Endothelial cell of umbilical vein (primary cell): ENCODE measurements at regions not wholly inside any gene's neighbourhood (a gene's known extent, or its start where the extent isn't known, plus 50 kb on each side); places are given as distances from the start of the nearest gene placed in this dataset.
"Not testable (repeated sequence)": the region's sequence is repeated elsewhere in the genome, so short reads cannot be mapped to it uniquely, and the experiment has no call there.

ENCODE experiments used
- BruUV-seq: library from RNA; stranded (reverse); fragments of 400-500 nt; replicated peaks from 2 replicates; lab custom pipeline; 2021; lab: Mats Ljungman, UMichigan
- CTCF ChIA-PET: fragments of 300-600, 350-600 bp; sonication (Branson Sonifier 250); formaldehyde crosslinking; loops from one replicate; lab custom pipeline; 2021; ENCODE audit warnings: antibody characterized with exemption, inconsistent platforms; lab: Charles Lee
- POLR2A ChIA-PET: fragments of 300-600, 350-600 bp; sonication (Branson Sonifier 250); formaldehyde crosslinking; loops from one replicate; lab custom pipeline; 2021; ENCODE audit warnings: antibody characterized with exemption, inconsistent platforms; lab: Charles Lee
- DNase-seq: peaks from one replicate; pipeline ENCODE4 v3.0.0-alpha.2; 2011; ENCODE audit warnings: low read depth, low spot score
- FAIRE-seq: peaks from 2 replicates; lab custom pipeline; 2011; peaks lifted over from hg19 to GRCh38; lab: Jason Lieb, UNC
- H2AFZ ChIP-seq: 2 replicates; pipeline ENCODE4 v1.6.0; 2012; ENCODE audit warnings: low read depth, low read length, control low read depth, inconsistent platforms
- H3K27ac ChIP-seq: 2 replicates; pipeline ENCODE4 v1.5.1; 2011; ENCODE audit warnings: low read depth, mild to moderate bottlenecking, control low read depth, low read length, moderate library complexity; ENCODE audit not compliant: insufficient read depth
- H3K27me3 ChIP-seq, 2 experiments: 2 replicates each; pipeline versions ENCODE4 v1.6.0 to v1.6.1; 2011; ENCODE audit warnings: low read length in 2 of 2, mixed read lengths in 1 of 2; ENCODE audit not compliant: control insufficient read depth in 2 of 2, insufficient read depth in 2 of 2
- H3K36me3 ChIP-seq, 2 experiments: 2 replicates in 1 of 2; 3 replicates in 1 of 2; pipeline ENCODE4 v1.5.1; 2011; ENCODE audit warnings: low read length in 2 of 2, mild to moderate bottlenecking in 1 of 2, moderate library complexity in 1 of 2; ENCODE audit not compliant: control insufficient read depth in 2 of 2, insufficient read depth in 2 of 2; ENCODE audit errors: extremely low read depth in 1 of 2
- H3K4me1 ChIP-seq: 3 replicates; pipeline ENCODE4 v1.5.1; 2011; ENCODE audit warnings: mild to moderate bottlenecking, low read length; ENCODE audit not compliant: control insufficient read depth, insufficient read depth; ENCODE audit errors: extremely low read depth
- H3K4me2 ChIP-seq: 2 replicates; pipeline ENCODE4 v1.6.1; 2011; ENCODE audit warnings: low read length, control low read depth, mixed read lengths; ENCODE audit not compliant: insufficient read depth
- H3K4me3 ChIP-seq, 3 experiments: fragments of 200-600 bp in 1 of 3; sonication (generic), shearing (Covaris generic) in 1 of 3; replicated peaks in 1 of 3; 2 replicates each; pipeline ENCODE4 v1.5.1; 2011 to 2016; ENCODE audit warnings: control low read depth in 3 of 3, low read length in 3 of 3, mild to moderate bottlenecking in 2 of 3, inconsistent platforms in 1 of 3, low read depth in 1 of 3, moderate library complexity in 1 of 3; ENCODE audit not compliant: insufficient read depth in 1 of 3
- H3K79me2 ChIP-seq: 2 replicates; pipeline ENCODE4 v1.6.0; 2012; ENCODE audit warnings: low read length, inconsistent platforms; ENCODE audit not compliant: control insufficient read depth, insufficient read depth
- H3K9ac ChIP-seq: replicated peaks from 2 replicates; pipeline ENCODE3; 2011; ENCODE audit warnings: low read length, control low read depth; ENCODE audit not compliant: insufficient read depth; ENCODE audit errors: extremely low read depth
- H3K9me1 ChIP-seq: replicated peaks from 3 replicates; pipeline ENCODE4 v1.6.0; 2011; ENCODE audit warnings: mild to moderate bottlenecking, low read length; ENCODE audit not compliant: control insufficient read depth, insufficient read depth; ENCODE audit errors: extremely low read depth
- H3K9me3 ChIP-seq: replicated peaks from 2 replicates; pipeline ENCODE4 v1.5.1; 2012; ENCODE audit warnings: low read length, inconsistent platforms; ENCODE audit not compliant: control insufficient read depth, insufficient read depth
- H4K20me1 ChIP-seq: replicated peaks from 2 replicates; pipeline ENCODE3; 2011; ENCODE audit warnings: mild to moderate bottlenecking, low read length; ENCODE audit not compliant: control insufficient read depth, insufficient read depth; ENCODE audit errors: extremely low read depth
- EZH2 ChIP-seq: IDR thresholded peaks from 2 replicates; pipeline ENCODE4 v1.6.1; 2012; ENCODE audit warnings: borderline replicate concordance, low read depth, mild to moderate bottlenecking, moderate library complexity, low read length, inconsistent platforms; ENCODE audit not compliant: severe bottlenecking
- FOS ChIP-seq: IDR thresholded peaks from 2 replicates; pipeline ENCODE4 v1.6.1; 2011; ENCODE audit warnings: mild to moderate bottlenecking, low read length, moderate library complexity, borderline replicate concordance; ENCODE audit not compliant: insufficient read depth
- GATA2 ChIP-seq: IDR thresholded peaks from 2 replicates; pipeline ENCODE4 v1.7.0; 2011; ENCODE audit warnings: low read depth, mild to moderate bottlenecking, moderate library complexity, mixed read lengths, low read length; ENCODE audit not compliant: insufficient read length, insufficient read depth
- JUN ChIP-seq: IDR thresholded peaks from 2 replicates; pipeline ENCODE4 v1.6.1; 2011; ENCODE audit warnings: borderline replicate concordance, low read depth; ENCODE audit not compliant: insufficient read length, insufficient read depth
- MYC ChIP-seq: IDR thresholded peaks from one replicate; pipeline ENCODE4 v1.6.1; 2011; ENCODE audit warnings: mild to moderate bottlenecking, low read depth, low read length
- POLR2A ChIP-seq: IDR thresholded peaks from 2 replicates; pipeline ENCODE4 v1.6.1; 2012; ENCODE audit warnings: low read depth, mild to moderate bottlenecking, control low read depth, low read length
- POLR2AphosphoS5 ChIP-seq: IDR thresholded peaks from 2 replicates; pipeline ENCODE4 v1.6.1; 2012; ENCODE audit warnings: low read depth, mild to moderate bottlenecking, control low read depth, low read length, moderate library complexity; ENCODE audit not compliant: insufficient read depth
- dilution Hi-C: fragments of 300-500 bp; cut with MboI; formaldehyde crosslinking; loops from one replicate; pipeline ENCODE4 v1.15.0; 2019; ENCODE audit warnings: low sequenced_read_pairs; ENCODE audit not compliant: extremely low pct_ligation_motif_present
- intact Hi-C: fragments of 100-400 bp; cut with micrococcal nuclease; formaldehyde crosslinking; loops from one replicate; pipeline ENCODE4 v1.10.0; 2022
- TF ChIP-seq, protein P1 (sequence below), 2 donors: IDR thresholded peaks; 1 replicate in 1 of 2; 2 replicates in 1 of 2; pipeline ENCODE4 v1.5.1; 2011; ENCODE audit warnings: low read length in 2 of 2, mild to moderate bottlenecking in 2 of 2, moderate library complexity in 2 of 2, control low read depth in 1 of 2, inconsistent platforms in 1 of 2, low read depth in 1 of 2; ENCODE audit not compliant: insufficient read depth in 1 of 2; ENCODE audit errors: extremely low read depth in 1 of 2
- TF ChIP-seq, protein P2 (sequence below): IDR thresholded peaks from 2 replicates; pipeline ENCODE4 v1.6.1; 2011; ENCODE audit not compliant: insufficient read depth, insufficient read length

DNA sequence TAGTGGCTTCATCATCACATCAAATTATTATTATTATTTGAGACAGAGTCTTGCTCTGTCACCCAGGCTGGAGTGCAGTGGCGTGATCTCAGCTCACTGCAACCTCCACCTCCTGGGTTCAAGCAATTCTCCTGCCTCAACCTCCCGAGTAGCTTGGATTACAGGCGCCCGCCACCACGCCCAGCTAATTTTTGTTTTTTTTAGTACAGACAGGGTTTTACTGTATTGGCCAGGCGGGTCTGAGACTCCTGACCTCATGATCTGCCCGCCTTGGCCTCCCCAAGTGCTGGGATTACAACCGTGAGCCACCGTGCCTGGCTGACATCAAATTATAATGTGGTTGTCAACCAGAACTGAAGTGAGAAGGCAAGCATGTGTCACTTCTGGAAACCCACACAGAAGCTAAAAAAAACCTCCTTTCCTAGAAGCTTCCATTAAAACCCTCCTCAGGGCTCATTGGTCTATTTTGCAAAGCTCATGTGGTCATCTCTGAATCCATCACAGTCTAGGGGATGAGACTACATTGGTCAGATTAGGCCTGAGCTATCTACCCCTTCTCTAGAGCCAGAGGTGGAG, 75.8 kb upstream of the CARD11 start:
- H4K20me1 ChIP-seq, BruUV-seq, H3K27ac ChIP-seq, H3K27me3 ChIP-seq, H3K9ac ChIP-seq, H3K9me3 ChIP-seq, H3K4me1 ChIP-seq, H3K79me2 ChIP-seq, H3K9me1 ChIP-seq, H3K4me3 ChIP-seq, FAIRE-seq, POLR2A ChIA-PET, H2AFZ ChIP-seq, H3K36me3 ChIP-seq, intact Hi-C loops, DNase-seq, dilution Hi-C loops, H3K4me2 ChIP-seq: not testable (repeated sequence)
- CTCF ChIA-PET: interaction anchor here (0.6 to 1.9 kb wide), 2 partner anchors 28 to 92 kb away, joined by 3 to 4 read pairs; no protein-coding TSS in a partner anchor

DNA sequence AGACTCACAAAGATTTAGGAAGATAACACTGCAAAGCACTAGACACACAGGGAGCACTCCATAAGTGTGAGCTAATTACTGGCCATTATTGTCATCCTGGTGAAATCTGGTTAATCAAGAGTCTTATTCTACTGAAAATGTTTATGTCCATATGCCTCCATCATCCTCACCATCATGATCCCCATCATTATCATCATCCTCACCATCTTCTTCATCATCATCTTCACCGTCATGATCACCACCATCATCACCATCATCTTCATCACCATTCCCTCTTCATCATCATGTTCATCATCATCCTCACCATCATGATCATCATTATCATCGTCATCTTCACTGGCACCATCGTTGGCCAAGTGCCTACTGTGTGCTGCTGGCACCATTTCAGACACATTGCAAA, 76.3 kb upstream of the CARD11 start:
- no peaks in the 10 kb centered on the region for H4K20me1 ChIP-seq
- no peaks in the 10 kb centered on the region for H3K9me1 ChIP-seq
- dilution Hi-C loops: no loop called here
- no peaks in the 10 kb centered on the region for H3K9me3 ChIP-seq
- ChIA-PET POLR2A (no interaction called here), CTCF (interaction anchor here (1.9 kb wide), 1 partner anchor 29 kb away, joined by 4 read pairs; no protein-coding TSS in a partner anchor)
- no peak for FAIRE-seq
- H3K36me3 ChIP-seq: no peaks in the 10 kb centered on the region
- intact Hi-C loops: no loop called here
- no peak overlapping the region for H3K9ac ChIP-seq
- no peak overlapping the region for H3K27ac ChIP-seq
- TF ChIP-seq JUN (no peak), FOS (no peak), EZH2 (no peak), POLR2AphosphoS5 (no peak), GATA2 (no peak), POLR2A (no peak), MYC (no peak)
- TF ChIP-seq, protein P1, sequence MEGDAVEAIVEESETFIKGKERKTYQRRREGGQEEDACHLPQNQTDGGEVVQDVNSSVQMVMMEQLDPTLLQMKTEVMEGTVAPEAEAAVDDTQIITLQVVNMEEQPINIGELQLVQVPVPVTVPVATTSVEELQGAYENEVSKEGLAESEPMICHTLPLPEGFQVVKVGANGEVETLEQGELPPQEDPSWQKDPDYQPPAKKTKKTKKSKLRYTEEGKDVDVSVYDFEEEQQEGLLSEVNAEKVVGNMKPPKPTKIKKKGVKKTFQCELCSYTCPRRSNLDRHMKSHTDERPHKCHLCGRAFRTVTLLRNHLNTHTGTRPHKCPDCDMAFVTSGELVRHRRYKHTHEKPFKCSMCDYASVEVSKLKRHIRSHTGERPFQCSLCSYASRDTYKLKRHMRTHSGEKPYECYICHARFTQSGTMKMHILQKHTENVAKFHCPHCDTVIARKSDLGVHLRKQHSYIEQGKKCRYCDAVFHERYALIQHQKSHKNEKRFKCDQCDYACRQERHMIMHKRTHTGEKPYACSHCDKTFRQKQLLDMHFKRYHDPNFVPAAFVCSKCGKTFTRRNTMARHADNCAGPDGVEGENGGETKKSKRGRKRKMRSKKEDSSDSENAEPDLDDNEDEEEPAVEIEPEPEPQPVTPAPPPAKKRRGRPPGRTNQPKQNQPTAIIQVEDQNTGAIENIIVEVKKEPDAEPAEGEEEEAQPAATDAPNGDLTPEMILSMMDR (IDR thresholded peaks at IDR 0.05; ENCODE audit: extremely low read depth in 1 of 2, insufficient read depth in 1 of 2, low read depth in 1 of 2, low read length in 2 of 2): no peak
- TF ChIP-seq, protein P2, sequence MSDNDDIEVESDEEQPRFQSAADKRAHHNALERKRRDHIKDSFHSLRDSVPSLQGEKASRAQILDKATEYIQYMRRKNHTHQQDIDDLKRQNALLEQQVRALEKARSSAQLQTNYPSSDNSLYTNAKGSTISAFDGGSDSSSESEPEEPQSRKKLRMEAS: no peak
- no peak overlapping the region for H2AFZ ChIP-seq
- no peak overlapping the region for H3K4me2 ChIP-seq
- DNase-seq: no peak
- BruUV-seq: no TSS peak
- no peak overlapping the region for H3K4me3 ChIP-seq
- no peaks in the 10 kb centered on the region for H3K4me1 ChIP-seq
- no peaks in the 10 kb centered on the region for H3K27me3 ChIP-seq
- H3K79me2 ChIP-seq: no peaks in the 10 kb centered on the region
